22Rv1 (cell line): ENCODE measurements at regions not wholly inside any gene's neighbourhood (a gene's known extent, or its start where the extent isn't known, plus 50 kb on each side); places are given as distances from the start of the nearest gene placed in this dataset.

Source experiments
- ZFX ChIP-seq: fragments of 450-650 bp; IDR thresholded peaks from 2 replicates; pipeline ENCODE4 v1.6.1; 2017; ENCODE audit warnings: antibody characterized with exemption, borderline replicate concordance
- TF ChIP-seq, protein P1 (sequence below): fragments of 450-650 bp; IDR thresholded peaks from 2 replicates; pipeline ENCODE4 v1.5.1; 2017; ENCODE audit warnings: mild to moderate bottlenecking

DNA sequence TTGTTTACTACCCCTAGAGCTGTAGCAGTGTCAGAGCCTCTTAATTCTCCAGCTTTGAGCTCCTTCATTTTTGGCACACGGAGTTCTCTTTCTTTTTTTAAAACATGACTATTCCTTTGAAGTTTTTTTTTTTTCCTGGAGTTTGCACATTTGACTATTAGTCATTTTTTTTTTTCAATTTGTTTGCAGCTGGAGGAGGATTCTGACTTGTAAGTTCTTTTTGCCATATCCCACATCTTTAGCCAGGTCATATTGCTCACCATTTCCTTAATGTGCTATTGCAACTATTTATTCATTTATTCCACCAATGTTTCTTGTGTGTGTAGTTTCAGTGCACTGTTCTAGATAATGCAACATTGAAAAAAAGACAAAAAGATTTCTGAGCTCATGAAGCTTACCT is 166.3 kb upstream of the ARHGAP20 start:
- TF ChIP-seq, protein P1, sequence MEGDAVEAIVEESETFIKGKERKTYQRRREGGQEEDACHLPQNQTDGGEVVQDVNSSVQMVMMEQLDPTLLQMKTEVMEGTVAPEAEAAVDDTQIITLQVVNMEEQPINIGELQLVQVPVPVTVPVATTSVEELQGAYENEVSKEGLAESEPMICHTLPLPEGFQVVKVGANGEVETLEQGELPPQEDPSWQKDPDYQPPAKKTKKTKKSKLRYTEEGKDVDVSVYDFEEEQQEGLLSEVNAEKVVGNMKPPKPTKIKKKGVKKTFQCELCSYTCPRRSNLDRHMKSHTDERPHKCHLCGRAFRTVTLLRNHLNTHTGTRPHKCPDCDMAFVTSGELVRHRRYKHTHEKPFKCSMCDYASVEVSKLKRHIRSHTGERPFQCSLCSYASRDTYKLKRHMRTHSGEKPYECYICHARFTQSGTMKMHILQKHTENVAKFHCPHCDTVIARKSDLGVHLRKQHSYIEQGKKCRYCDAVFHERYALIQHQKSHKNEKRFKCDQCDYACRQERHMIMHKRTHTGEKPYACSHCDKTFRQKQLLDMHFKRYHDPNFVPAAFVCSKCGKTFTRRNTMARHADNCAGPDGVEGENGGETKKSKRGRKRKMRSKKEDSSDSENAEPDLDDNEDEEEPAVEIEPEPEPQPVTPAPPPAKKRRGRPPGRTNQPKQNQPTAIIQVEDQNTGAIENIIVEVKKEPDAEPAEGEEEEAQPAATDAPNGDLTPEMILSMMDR: no peak
- TF ChIP-seq ZFX: no peak
